ENCODE measurements at regions not wholly inside any gene's neighbourhood (a gene's known extent, or its start where the extent isn't known, plus 50 kb on each side); places are given as distances from the start of the nearest gene placed in this dataset.

GRCh38 chr11:33959855-33960400 is 68.1 kb upstream of the LMO2 start:
- TF ChIP-seq EZH2 (IDR thresholded peaks at IDR 0.05; ENCODE audit: borderline replicate concordance, low read depth, low read length, poor library complexity, severe bottlenecking) (no peak), CTCF (conservative IDR thresholded peaks at IDR 0.05; ENCODE audit: low read depth, low read length) (no peak)
- no peak for DNase-seq (ENCODE audit: low spot score)
- Histone ChIP-seq H3K27ac (ENCODE audit: low read depth, low read length, poor library complexity, severe bottlenecking) (no peak overlapping the region), H3K4me3 (ENCODE audit: low read depth, low read length, poor library complexity, severe bottlenecking) (no peak overlapping the region), H3K4me1 (ENCODE audit: insufficient read depth, low read length, poor library complexity, severe bottlenecking) (no peaks in the 10 kb centered on the region), H3K27me3 (replicated peaks; ENCODE audit: insufficient read depth, low read depth, low read length, poor library complexity) (no peaks in the 10 kb centered on the region), H3K36me3 (ENCODE audit: insufficient read depth, low read length, poor library complexity, severe bottlenecking) (no peaks in the 10 kb centered on the region), H3K9me3 (ENCODE audit: low read depth, low read length, poor library complexity, severe bottlenecking) (no peaks in the 10 kb centered on the region)
- ChIA-PET CTCF (no interaction called here), POLR2A (ENCODE audit: low non-redundant PET) (no interaction called here)
- intact Hi-C loops (cut with micrococcal nuclease; ENCODE audit: unreplicated experiment), result no loop called here
- no TSS peak for BruUV-seq (replicated peaks)

GRCh38 chr11:33957304-33957917 is 65.5 kb upstream of the LMO2 start:
- H3K9me3 ChIP-seq (ENCODE audit: low read depth, low read length, poor library complexity, severe bottlenecking), result no peaks in the 10 kb centered on the region
- TF ChIP-seq CTCF (conservative IDR thresholded peaks at IDR 0.05; ENCODE audit: low read depth, low read length), result no peak
- CTCF ChIA-PET, result no interaction called here
- H3K27me3 ChIP-seq (replicated peaks; ENCODE audit: insufficient read depth, low read depth, low read length, poor library complexity), result no peaks in the 10 kb centered on the region
- intact Hi-C loops (cut with micrococcal nuclease; ENCODE audit: unreplicated experiment), result no loop called here
- H3K27ac ChIP-seq (ENCODE audit: low read depth, low read length, poor library complexity, severe bottlenecking), result no peak overlapping the region
- H3K4me3 ChIP-seq (ENCODE audit: low read depth, low read length, poor library complexity, severe bottlenecking), result no peak overlapping the region
- no TSS peak for BruUV-seq (replicated peaks)
- DNase-seq (ENCODE audit: low spot score), result no peak
- peaks cover 18% of the 10 kb centered on the region for H3K4me1 ChIP-seq (ENCODE audit: insufficient read depth, low read length, poor library complexity, severe bottlenecking)
- POLR2A ChIA-PET (ENCODE audit: low non-redundant PET), result no interaction called here
- no peaks in the 10 kb centered on the region for H3K36me3 ChIP-seq (ENCODE audit: insufficient read depth, low read length, poor library complexity, severe bottlenecking)

- Histone ChIP-seq H3K4me1 (ENCODE audit: insufficient read depth, low read length, poor library complexity, severe bottlenecking) (peaks cover 18% of the 10 kb centered on the region), H3K9me3 (ENCODE audit: low read depth, low read length, poor library complexity, severe bottlenecking) (no peaks in the 10 kb centered on the region), H3K4me3 (ENCODE audit: low read depth, low read length, poor library complexity, severe bottlenecking) (no peak overlapping the region), H3K36me3 (ENCODE audit: insufficient read depth, low read length, poor library complexity, severe bottlenecking) (no peaks in the 10 kb centered on the region), H3K27me3 (replicated peaks; ENCODE audit: insufficient read depth, low read depth, low read length, poor library complexity) (no peaks in the 10 kb centered on the region), H3K27ac (ENCODE audit: low read depth, low read length, poor library complexity, severe bottlenecking) (no peak overlapping the region)
- intact Hi-C loops (cut with micrococcal nuclease; ENCODE audit: unreplicated experiment), result no loop called here
- CTCF ChIA-PET, result no interaction called here
- POLR2A ChIA-PET (ENCODE audit: low non-redundant PET), result no interaction called here
- TF ChIP-seq CTCF (conservative IDR thresholded peaks at IDR 0.05; ENCODE audit: low read depth, low read length), result no peak
- no peak for DNase-seq (ENCODE audit: low spot score)
- no TSS peak for BruUV-seq (replicated peaks)
Measured at GRCh38 chr11:33956611-33957010, 64.7 kb upstream of the LMO2 start.
